GM19397 (cell line): ENCODE measurements at regions not wholly inside any gene's neighbourhood (a gene's known extent, or its start where the extent isn't known, plus 50 kb on each side); places are given as distances from the start of the nearest gene placed in this dataset.

Source experiments
- ATAC-seq: cut with Tn5 transposase; IDR thresholded peaks from one replicate; pipeline ENCODE4 v1.9.1; 2021; ENCODE audit warnings: mild to moderate bottlenecking, moderate library complexity; ENCODE audit not compliant: unreplicated experiment

DNA sequence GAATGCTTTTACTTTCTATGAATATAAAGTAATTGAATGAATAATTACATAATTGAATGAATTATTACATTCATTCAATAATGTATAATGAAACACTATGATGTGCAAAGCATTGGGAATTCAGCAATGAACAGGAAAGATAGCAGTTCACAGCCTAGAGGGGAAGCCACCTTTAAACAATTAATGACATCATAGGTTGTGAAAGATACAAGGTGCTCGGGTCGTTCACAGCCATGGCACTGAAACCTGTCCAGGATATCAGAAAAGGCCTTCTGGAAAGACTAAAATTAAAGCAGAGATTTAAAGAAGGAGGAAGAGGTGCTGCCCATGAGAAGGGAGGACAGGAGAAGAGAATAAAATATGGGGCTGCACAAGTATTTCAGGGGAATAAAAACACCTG, 171.4 kb upstream of the KLF4 start:
- no peak for ATAC-seq

DNA sequence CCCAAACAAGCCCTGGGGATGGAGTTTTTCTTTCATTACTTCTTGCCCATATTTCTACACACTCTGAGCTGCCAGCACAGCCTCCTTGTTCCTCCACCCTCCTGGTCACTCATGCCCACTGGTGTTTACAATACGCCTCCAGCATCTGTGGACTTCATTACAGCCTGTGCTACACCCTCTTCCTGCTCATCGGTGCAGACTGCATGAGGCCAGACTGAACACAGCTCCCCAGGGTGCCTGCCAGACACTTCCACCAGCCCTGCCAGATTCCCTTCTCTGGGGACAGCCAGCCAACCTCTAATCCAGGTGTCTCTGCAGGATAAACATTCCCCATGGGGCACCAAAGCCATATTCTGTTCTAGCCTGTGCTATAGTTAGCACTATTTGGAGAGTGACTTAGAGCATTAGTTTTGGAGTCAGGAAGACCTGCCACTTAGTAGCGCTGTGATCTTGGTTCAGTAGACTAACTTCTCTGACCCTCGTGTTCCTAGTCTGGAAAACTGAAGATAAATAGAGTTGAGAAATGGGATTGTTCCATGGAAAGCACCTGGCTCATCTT, 163.8 kb upstream of the KLF4 start:
- ATAC-seq, result no peak

DNA sequence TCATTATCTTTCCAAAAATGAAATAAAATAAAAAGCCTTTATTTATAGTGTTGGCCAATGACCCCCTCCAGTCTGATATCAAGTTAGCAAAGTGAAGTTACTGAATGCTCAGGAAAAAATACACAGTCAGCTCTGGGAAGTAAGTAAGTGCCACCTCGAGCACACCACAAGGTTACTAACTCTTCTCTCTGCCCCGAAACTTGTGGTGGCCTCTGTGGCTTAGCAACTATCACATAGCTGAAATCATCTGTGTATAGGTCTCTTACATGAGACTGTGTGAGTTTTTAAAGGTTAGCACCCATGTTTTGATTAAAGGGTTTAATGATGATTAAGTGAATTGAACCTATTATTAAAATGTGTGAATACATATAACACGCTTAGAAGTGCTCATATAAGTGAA, 161.4 kb upstream of the KLF4 start:
- no peak for ATAC-seq

DNA sequence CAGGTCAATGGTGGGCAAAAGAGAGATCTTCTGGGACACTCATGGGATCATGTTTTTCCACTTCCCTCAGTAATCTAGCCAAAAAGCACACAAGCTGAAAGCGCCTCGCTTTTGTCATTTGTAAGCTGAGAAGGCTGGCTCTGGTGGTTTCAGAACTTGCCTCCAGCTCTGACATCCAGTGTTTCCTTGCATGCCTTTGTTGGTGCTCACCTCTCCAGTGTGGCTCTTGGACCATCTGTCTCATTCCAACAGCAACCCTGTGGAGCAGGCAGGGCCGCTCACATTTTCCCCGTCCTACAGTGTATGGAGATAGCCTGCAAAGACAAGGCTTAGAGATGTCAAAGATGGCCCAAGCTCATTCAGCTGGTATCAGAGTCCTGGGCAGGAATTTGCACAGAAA, 160.8 kb upstream of the KLF4 start:
- no peak for ATAC-seq

DNA sequence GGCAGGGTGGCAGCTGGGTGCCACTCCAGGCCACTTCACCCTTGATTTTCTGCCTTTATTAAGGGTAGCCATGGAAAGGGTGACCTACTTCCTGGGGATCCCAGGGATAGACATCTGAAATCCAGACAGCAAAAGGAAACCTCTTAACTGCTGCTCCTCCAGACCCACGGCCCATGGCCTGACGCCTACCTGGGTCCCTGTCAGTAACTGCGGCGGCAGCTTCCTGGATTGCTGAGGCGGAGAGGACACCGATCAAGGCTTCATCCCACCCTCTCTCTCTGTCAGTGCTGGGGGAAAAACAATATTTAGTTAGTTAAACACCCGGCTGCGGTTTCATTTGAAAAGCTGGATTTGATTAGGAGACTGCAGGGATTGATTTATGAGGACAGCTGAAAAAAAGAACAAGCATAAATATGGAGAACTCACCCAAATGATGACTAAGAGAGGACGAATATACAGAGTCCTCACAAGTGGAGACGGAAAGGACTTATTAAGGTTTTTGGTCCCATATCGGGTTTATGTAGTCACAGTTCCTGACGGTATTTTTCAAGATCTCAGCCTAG, 158.7 kb upstream of the KLF4 start:
- no peak for ATAC-seq

DNA sequence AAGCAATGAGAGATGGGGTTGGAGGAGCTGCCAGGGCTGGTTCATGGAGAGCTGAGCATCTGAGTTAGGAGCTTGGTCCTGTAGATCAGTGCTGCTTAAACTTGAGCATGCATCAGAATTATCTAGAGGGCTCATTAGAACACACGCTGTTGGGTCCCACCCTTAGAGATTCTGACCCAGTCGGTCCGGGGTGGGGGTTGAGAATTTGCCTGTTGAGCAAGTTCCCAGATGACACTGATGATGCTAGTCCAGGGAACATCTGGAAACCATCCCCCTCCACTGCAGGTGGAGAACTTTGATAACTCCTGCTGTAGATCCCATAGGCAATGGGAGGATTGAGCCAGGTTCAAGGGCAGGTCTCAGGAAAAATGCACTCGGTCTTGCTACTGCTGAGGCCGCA, 158.0 kb upstream of the KLF4 start:
- ATAC-seq, result no peak

DNA sequence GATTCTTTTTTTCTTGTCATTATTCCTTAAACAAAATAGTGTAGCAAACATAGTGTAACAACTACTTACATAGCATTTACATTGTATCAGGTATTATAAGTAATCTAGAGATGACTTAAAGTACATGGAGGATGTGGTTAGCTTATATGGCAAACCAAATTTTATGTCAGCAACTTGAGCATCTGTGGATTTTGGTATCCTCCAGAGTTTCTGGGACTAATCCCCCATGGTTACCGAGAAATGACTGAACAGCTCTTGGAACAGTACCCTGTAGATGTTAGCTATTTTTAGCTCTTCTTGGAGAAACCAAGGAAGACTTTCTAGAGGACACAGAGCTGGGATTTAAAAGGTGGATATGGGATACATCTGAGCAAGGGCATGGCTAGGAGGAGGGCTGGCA, 157.6 kb upstream of the KLF4 start:
- ATAC-seq, result no peak

DNA sequence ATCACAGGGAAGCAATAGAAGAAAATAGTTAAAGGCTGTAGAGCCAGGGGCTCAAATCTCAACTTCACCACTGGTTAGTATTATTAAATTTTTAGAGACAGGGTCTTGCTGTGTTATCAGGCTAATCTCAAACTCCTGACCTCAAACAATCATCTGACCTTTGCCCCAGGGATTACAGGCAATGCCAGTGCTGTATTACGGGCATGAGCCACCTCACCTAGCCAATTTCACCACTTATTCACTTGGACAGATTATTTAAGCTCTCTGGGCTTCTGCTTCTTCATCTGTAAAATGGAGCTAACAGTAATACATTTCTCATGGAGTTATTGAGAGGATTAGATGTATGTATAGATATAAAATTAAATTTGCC, 155.9 kb upstream of the KLF4 start:
- ATAC-seq, result no peak

DNA sequence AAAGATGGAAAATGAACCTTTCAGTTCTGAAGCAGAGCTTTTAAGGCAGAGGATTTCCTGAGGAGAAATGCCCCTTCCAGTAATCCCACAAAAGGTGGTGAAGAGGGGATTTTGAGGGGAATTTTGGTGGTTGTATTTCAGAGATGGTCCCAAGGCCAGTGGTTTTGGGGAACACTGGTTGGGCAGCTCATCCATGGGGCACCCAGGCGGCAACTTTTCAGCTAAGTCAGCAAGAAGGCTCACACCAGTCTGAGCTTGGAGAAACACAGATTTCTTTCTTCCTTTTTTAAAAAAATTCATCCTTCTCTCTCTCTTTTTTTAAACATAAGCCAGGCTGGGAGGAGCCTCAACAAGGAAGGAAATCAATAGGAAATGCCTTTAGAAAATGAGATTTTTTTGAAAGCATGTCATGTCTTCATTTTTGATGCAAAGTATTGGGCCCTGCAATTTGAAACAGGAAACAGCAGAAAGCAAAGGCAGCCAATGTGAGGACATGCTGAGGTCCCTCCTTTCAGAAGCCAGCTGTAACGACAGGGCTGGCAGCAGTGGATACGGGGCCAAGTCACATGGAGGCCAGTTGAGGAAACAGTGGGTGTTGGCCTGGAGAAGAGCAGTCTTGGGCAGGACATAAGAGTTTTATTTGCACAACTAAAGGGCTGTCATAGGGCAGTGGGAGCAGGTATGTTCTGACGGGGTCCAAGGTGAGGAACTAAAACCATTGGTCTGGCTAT, 155.3 kb upstream of the KLF4 start:
- no peak for ATAC-seq

DNA sequence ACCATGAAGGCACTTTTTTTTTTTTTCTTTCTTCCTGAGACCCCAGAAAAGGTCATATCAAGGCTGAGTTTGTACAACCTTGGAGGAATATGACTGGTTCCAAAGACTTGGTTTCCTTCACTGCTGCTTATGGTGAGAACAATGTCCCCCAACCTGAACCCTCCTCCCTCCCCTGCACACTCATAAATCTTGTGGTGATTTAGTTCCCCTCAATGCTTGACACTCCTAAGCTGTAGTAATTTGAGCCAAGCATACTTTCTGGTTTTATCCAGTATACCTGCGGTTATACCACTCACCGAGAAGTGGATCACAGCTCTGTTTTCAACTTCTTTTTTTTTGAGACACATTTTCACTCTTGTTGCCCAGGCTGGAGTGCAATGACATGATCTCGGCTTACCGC, 149.9 kb upstream of the KLF4 start:
- ATAC-seq, result no peak

DNA sequence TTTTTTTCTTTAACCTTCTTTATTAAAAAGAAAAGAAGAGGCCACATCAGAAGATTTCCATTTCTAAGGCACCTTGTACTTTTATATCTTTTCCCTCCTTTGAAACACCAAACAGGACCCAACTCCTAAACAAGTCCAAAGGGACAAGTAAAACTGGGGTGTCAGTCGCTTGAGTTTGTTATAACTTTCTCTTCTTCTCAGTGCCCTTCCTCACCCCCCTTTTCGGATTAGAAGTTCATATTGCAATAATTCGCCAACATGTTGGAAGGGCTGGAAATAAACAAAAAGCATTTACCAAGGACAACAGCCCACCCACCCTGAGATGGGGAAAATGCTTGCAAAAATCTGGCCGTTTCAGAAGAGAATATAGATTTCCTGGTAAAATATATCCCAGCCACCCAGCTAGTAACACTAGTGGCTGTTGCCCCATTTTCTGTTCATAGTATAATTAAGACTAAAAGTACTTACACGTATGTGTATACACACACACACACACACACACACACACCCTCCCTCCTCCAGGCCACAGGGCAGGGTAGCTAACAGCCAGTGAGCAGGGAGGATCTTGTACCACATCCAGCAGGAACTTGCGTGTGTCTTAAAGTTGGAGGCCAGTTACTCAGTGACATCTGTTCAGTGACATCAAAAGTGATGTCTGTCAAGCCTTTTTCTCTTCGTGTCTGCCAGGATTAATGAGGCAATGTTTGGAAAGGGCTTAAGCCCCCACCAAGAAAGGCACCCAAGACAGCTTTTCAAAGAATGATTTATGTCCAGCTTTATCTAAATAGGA, 149.1 kb upstream of the KLF4 start:
- ATAC-seq, result no peak

DNA sequence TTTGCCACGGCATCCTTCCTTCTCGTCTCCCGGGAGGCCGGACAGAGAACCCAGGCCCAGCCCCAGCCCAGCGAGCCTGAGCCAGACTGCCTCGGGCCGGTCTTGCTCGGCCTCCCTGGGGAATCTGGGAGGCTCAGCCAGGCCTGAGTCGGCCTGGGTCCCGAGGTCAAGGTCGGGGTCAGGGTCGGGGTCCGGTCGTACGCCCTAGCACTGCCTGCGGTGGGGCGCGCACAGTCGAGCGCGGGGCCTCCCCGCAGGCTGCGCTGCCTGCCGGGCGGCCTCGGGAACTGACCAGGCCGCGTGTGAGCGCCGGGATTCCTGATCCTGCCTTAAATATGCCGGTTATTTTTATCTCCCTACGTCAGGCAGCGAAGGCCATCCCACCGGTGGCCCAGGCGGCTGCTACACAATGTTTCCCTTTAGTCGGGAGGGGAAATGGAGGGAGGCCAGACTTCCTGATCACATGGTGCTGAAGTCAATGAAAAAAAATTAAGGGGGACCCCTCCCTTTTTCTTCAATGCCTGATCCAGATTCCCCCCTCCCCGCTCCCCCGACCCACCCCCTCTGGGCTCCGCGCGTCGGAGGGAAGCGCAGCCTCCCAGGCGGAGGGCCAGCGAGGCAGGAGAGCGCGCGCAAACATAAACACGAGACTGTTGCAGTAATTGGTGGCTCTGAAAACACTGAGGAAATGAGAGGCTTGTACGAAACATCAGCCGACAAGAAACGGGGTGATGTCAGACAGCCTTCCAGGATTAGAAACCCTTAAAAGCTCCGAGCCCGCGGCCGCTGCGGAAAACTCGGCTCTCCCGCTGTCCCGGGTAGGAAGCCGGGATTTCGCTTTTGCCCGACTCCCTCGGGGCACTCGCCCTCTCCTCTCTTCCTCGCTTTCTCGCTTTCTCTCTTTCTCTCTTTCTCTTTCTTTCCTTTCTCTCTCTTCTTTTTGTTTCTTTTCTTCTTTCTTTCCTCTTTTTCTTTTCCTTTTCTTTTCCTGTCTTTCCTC, 148.2 kb upstream of the KLF4 start:
- no peak for ATAC-seq

DNA sequence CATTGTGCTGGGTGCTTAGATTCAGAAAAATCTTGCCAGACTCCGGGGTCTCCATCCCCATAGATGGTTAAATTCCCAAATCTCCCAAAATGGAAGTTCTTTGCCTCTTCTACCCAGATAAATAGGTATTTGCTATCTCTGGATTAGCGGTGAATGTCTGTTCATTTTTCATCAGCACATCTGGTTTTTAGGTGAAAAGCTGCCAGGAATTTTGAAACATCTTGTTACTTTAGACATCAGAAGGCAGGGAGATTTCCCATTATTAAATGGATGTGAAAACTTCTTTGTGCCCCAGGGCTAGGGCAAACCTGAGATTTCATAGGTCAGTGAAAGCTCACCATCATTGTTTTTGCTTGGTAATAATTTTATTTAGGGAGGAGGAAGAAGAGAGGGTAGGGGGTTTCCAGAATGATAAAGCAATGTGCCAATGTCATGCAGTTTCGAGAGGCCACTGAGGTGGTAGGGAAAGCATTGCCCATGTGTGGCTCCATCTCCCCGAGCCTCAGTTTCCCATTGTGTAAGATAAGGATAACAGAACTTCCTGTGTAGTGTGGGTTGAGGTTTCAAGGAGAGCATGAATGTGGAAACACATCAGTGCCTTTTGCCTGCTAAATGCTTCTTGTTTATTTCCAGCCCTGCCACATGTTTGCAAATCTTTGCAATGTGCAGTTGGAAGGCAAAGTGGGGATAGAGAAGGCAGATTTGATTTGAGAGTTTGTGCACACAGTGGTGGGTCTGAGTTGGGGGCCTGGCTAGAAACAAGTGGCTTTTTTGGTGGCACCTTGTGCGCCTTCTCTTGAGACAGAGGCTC, 147.2 kb upstream of the KLF4 start:
- no peak for ATAC-seq

DNA sequence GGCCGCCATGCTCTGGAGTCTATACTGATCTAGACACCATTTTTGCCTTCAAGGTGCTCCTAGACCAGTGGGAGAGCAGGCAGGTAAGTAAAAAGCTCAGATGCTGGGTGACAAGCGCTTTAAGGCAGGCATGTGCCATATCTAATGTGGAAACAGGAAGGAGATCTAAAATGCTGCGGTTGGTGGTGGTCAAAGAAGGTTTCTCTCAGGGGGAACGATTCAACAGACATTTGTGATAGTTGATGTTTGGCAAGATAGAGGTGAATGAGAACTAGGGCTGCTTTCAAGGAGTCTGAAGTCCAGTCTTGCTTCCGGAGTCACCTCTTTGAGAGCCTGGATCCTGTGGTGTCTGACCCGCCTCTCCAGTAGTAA, 146.2 kb upstream of the KLF4 start:
- ATAC-seq, result no peak

DNA sequence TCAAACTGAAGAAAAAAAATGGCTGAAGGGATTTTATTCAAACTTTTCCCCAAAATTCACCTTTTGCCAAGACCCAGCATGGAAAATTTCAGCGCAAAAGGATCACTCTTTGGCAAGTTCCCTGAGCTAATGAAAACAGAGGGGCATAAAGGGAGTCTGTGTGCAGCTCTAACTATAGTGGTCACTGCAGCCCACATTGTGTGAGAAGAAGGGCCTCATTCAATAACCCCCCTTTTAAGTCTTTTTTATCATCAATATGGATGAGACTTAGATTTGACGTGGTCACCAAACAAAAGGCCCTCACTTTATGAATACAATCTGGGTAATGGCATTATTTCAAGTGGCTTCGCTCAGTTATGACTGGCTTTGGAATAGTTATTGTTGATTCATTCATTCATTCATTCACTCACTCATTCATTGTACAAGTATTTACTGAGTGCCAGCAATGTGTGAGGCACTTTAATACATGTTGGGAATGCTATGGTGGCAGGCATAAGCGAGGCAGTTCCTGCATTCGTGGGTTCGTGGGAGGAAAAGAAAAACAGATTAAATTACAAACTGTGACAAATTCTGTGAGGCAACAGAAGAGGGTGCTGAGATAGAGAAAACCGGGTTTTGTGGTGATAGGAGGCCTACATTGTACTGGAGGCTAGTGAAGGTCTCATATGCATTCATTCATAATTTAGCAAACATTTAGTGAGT, 145.7 kb upstream of the KLF4 start:
- no peak for ATAC-seq

DNA sequence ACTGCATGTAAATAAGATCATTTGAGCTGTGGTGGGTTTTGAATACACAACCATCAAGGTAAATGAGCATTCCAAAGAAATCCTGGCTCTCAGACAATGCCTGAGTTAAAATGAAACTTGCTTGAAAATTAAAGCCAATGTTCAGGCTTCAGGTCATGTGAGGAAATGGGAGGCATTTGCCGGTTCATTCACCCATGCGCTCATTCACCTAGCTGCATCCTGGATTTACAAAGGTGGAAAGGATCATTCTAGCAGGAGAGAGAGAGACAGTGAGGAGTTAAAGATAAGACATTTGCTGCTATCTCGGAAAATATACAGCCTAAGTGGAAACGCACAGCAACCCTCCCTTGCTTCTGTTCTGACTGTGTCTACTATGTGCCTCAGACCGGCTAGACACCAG, 143.8 kb upstream of the KLF4 start:
- no peak for ATAC-seq

DNA sequence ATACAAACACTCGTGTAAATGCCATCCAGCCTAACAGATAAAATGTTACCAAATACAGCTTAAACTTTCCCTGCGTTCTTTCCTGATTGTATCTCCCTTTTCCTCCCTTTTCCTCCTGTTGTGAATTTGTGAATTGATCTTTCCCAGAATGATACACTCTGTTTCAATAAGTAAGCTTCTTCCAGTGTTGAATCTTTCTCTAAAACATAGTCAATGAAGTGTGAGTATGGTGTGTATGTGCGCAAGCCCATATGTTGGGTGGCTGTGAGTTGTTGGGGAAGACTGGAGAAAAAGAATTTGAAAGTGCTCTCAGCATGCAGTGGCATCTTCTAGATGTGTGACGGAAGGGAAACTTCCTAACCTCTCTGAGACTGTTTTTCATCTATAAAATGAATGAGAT, 143.1 kb upstream of the KLF4 start:
- no peak for ATAC-seq

DNA sequence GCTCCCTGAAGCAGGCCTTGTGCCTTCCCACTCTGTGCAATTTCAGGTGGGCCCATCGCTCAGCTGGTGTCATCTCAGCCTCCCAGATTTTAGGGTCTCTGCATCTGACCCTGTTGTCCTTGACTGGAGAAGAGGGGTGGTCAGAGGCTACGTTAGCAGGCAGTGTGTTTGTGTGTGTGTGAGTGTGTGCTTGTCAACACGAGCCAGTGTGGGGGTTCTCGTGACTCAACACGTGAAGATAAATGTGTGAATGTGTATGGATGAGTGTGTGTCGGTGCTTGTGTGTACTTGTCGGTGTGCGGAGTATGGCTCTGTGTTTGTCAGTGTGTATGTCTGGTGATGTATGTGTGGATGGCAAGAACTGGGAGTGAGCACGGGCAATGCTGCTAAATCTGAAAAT, 142.6 kb upstream of the KLF4 start:
- no peak for ATAC-seq

DNA sequence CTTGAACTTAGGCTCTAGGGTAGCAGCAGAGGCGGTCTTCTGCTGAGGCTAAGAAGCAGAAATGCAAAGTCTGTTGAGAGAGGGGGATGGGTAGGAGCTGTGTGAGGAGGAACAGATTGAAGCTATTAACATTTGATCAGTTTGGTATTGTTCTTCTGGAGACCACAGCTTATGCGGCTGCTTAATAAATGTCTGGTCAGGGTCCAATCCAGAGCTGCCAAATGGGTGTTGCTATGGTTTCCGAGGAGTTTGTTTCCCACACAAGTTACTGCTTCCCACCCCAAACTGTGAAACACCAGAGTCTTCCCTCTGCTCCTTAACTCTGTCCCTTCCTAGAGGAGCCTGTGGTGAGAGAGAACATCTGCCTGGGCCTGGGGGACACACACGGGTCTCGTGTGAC, 142.2 kb upstream of the KLF4 start:
- no peak for ATAC-seq
